ENCODE measurements at regions not wholly inside any gene's neighbourhood (a gene's known extent, or its start where the extent isn't known, plus 50 kb on each side); places are given as distances from the start of the nearest gene placed in this dataset.

DNA sequence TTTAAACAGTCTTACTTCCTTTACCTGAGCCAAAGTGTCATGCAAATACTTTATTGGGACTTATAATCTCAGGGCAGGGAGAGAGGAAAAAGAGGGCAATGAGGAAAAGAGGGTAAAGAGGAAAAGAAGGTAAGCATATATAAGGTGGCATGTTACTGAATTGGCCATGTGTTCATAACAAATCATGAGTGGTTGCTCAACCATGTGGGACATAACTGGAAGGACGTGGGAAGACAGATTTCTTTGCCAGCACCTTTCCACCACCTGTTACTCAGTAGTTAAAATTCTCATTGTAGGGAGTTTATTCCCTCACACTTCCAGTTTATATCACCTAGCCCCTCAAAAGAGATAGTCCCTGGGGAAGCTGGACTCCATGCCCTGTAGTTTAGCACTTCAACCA lies 54.7 kb upstream of the TPRG1 start:
- no peak for DNase-seq

DNA sequence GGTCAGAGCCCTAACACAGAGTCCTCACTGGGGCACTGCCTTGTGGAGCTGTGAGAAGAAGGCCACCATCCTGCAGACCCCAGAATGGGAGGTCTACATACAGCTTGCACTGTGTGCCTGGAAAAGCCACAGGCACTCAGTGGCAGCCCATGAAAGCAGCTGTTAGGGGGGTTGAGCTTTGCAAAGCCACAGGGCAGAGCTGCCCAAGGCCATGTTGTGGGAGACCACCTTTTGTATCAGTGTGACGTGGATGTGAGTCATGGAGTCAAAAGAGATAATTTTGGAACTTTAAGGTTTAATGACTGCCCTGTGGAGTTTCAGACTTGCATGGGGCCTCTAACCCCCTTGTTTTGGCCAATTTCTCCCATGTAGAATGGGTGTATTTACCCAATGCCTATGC lies 52.9 kb upstream of the TPRG1 start:
- DNase-seq, result no peak

DNA sequence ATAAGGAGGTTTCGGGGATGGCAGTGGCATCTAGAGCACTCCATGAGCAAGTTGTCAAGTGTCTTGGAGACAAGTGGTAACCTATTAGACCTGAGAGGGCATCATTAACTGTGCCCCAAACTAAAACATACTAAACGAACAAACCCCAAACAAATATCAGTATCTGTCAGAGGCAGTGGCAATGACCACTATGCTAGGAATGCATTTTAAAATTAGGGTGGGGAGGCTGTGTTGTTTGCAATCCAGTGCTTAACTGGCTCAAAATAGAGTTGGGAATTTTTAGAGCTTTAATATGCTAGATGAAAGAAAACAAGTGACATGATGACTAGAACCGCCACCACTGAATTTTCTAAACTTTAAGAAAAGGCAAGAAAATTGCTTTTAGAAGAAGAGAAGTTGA lies 51.8 kb upstream of the TPRG1 start:
- DNase-seq, result no peak

DNA sequence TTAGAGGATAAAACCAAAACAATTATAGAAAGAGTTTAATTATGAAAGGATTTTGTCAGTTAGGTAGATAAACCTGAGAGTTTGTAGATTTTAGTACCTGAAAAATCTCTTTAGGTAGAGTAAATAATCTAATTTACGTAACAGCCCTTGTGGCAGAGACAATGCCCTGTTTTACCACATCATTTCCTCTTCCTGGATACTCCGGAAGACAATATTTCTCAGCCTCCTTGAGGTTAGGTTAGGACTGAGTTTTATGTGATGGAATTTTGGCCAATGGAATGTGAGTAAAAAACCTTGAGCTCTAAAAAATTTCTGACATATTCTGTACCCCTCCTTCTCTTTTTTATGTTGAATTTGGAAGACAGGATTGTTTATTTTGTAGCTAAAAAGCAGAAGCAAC lies 50.7 kb upstream of the TPRG1 start:
- DNase-seq, result no peak

Data from tongue (tissue), 1 donor.